Right renal pelvis (tissue), 4 donors: ENCODE measurements at regions not wholly inside any gene's neighbourhood (a gene's known extent, or its start where the extent isn't known, plus 50 kb on each side); places are given as distances from the start of the nearest gene placed in this dataset.
"Not testable (repeated sequence)": the region's sequence is repeated elsewhere in the genome, so short reads cannot be mapped to it uniquely, and the experiment has no call there.

Experiments
- DNase-seq, 4 donors: peaks; one replicate each; pipeline ENCODE4 v3.0.0-alpha.2; 2013; ENCODE audit warnings: low read depth in 4 of 4, low spot score in 3 of 4, missing footprints in 1 of 4

DNA sequence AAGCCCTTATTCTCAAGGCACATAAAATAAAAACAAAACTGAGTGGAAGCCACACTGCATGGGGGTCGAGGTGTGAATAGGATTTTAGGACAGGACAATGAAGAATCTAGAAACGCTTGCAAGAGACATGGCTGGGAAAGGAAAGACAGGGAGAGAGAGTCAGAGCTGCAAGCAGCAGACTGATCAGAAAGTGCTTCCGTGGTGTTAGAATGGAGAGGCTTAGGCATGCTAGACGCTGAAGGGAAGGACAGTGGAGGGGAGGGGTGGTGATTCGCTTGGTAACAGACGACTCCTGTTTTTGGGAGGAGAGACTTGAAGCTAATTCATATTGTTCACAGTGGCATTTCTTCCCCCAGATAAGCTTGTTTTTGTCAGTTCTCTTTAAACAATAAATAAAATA is 173.5 kb downstream of the AIPL1 start:
- DNase-seq, result no peak

DNA sequence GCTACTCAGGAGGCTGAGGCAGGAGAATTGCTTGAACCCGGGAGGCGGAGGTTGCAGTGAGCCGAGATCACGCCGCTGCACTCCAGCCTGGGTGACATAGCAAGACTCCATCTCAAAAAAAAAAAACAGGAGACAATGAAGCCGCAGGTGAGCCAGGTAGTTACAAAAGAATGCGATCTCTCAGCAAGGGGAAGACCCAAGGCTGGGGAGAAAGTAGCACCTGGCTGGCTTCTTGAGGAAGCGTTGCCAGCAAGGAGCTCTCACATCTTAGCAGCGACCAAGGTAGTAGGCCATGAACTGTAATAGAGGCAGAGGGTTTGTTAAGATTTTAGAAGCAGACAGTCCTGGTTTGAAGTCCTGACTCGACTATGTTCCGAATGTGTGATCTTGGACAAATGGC is 175.0 kb downstream of the AIPL1 start:
- no peak for DNase-seq

DNA sequence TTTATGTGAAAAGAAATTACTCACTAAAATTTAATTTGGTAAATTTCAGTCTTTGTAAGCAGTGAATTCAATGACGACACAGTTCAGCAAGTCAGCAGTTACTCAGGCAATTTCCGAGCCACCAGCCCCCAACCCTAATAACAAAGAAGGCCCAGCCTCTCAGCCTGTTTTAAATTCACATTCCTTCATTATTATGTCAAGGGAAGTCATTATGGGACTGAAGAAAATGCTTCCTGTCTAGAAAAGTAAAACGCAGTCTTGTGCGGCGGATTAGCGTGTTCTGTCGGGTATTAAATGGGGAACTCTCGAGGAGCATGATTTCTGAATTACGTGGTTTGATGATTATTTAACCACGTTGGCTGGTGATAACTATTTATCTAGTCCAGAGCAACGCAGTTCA is 177.6 kb downstream of the AIPL1 start:
- peak; percentile 8 to 61 (median 37) for DNase-seq

DNA sequence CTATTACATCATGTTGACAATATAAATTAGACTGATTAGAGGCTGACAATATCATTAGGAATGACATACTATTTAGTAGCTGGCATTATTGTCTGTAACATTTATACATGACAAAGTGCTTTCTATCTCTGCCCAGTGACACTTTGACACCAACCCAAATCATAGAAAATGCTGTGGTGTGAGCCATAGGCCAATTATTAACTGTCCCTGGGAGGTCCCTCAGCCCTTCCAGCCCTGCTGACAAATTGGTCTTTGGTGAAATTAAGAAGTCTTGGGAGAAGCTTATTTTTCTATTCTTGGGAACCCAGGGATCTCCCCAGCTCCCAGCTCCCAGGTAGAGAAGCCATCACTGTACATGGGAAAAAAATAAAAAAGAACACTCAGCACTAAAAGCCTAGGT is 179.6 kb downstream of the AIPL1 start:
- DNase-seq, result no peak

DNA sequence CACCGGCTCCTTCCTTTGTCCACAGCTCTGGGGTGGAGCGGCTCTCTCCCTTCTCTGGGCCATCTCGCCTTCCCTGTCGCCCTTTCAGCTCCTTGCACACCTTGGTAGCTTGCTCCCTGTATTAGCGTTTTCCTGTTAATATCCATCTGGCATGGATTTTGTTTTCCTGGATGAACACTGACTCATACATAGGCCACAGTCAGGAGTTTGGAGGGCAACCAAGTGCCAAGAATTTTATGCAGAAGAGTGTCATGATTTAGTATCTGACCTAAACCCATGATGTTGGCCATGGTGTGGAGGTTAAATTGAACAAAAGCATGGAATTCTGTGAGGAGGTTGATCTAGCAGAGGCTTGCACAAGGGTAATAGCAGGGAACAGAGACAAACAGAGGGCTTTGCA is 180.9 kb downstream of the AIPL1 start:
- DNase-seq, result no peak

DNA sequence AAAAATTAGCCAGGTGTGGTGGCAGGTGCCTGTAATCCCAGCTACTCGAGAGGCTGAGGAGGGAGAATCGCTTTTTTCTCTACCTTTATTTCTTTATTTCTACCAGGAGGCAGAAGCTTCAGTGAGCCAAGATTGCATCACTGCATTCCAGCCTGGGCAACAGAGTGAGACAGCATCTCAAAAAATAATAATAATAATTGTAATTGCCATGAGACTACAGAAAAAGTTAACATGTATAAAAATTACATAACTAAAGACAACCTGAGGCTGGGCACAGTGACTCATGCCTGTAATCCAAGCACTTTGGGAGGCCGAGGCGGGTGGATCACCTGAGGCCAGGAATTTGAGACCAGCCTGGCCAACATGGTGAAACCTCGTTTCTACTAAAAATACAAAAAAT is 181.5 kb downstream of the WSCD1 start:
- not testable (repeated sequence) for DNase-seq

DNA sequence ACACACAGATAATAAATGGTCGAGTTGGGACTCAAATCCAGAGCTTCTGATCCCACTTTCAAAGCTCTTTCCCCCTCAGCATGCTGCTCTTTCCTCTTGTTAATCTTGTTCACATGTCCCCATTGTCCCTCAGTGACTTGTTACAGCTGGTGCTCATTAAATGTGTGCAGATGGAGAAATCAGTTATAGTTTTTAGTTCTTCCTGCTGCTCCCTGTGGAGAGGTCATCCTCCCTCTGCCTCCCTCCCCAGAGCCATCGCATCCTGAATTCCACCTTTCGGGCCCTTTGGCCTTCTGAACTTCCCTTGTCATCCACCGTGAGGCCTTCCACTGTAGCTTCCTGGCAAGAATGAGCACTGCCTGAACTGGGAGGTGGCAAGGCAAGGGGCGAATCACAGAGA is 179.6 kb downstream of the WSCD1 start:
- DNase-seq, result no peak

DNA sequence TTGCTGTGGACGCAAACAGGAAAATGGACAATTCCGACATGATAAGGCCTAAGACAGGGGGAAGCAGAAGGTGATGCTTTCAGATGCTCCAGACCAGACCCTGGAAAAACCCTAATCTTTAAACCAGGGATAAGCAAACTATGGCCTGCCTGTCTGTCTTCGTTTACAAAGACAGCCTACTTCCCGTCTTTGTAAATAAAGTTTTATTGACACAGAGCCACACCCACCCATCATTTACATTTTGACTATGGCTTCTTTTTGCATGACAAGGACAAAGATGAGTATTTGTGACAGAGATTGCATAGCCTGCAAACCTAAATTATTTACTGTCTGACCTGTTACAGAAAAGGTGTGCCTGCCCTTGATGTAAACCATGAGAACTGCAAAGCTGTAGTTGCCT is 177.9 kb downstream of the WSCD1 start:
- DNase-seq, result no peak

DNA sequence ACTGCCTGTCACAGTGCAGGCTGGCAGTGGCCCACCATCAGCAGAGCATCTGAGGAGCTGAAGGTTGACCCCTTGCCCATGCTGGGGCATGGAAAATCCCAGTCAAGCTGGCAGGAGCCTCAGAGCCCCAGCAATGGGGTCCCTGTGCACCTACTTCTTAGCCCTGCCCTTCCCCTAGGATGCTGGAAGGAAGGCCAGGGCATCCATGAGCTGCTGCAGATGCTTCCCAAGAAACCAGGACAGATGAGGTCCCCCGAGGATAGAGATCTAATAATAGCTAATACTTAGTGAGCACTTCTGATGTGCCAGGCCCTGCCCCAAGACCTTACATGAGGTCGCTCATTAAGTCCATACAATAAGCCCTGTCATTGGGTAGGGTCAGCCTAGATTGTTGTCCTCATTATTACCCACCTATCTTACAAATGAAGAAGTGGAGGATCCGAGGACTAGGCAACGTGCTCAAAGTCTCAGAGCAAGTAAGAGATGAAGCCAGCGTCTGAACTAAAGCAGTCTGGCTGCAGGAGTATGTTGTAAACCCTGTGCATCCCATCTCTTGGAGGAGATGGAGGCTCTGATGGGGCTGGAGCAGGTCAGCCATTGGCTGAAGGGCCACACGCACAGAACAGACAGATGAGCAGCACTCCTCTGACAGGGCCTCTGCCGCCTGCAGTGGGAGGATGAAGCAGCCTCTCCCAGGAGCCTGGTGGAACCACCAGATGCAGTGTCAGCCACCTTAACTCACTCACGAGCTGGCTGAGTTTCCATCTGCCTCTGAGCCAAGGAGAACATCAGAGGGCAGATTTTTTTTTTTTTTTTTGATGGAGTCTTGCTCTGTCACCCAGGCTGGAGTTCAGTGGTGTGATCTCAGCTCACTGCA is 175.4 kb downstream of the WSCD1 start:
- no peak for DNase-seq

DNA sequence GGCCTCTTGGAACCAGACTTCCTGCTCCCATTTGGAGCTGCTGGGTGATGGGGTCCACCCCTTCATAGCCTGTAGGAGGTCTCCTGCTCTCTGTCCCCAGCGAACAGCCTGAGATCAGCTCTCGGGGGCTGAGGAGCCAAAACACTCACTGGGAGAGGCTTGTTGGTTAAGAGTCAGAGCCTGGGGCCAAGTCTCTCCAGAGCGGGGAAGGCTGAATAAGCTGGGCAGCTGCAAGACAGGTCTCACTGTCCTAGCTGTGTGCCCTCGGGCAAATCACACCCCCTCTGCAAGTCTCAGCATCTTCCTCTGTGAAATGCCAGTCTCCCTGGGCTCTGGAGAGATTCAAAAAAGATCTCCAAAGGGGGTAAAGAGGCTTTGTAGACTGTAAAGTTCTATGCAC is 174.6 kb downstream of the WSCD1 start:
- no peak for DNase-seq

DNA sequence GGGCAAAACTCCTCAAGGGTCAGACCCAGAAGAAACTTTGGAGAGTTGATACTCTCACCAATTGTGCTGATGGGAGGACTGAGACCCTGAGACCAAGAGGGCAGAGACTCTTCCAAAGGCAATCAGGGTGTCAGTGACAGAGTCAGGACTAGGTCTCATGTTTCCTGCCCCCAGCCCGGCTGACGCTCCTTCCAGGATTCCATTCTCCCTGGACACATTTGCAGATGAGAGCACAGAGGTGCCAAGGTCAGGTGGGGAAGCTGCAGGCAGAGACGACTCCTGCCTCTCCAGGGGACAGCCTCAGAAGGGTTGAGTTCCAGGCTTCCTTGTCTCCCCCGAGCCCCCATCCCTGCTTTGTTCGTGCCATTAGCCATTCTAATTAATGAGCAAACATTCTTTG is 174.1 kb downstream of the WSCD1 start:
- DNase-seq, result no peak

DNA sequence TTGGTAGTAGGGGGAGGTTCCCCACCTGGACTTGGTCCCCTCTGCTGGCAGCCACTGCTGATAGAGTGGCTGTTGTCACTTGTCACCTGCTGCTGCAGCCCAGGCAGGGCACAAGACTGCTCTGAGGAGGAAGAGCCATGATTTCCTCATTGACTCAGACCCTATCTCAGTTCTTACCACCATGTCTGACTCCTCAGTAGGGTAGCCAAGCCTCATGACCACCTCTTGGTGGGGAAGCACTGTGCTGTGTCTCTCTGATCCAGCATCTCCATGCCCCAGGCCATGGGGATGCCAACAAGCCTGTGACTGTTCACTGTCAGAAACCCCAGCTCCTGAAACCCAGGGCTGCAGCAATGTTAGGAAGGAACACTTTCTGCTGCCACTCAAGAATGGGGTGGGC is 173.0 kb downstream of the WSCD1 start:
- DNase-seq, result no peak

DNA sequence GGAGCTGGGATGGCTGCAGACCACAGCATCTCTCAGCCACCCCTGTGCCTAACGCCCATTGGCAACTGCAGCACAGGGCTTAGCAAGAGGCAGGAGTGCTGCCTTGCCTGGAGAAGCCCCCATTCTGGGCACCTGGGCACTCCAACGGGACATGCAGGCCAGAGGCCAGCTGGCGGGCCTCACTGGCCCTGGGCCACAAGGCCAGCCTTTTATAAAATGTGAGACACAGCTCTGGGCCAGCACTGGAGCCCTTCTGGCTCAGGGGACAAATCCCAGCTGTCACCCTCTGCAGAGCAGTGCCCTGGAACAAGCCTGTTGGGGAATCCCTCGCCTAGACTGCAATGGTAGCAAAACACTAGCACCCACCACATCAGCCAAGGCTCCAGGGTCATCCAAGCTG is 171.8 kb downstream of the WSCD1 start:
- DNase-seq, result no peak

DNA sequence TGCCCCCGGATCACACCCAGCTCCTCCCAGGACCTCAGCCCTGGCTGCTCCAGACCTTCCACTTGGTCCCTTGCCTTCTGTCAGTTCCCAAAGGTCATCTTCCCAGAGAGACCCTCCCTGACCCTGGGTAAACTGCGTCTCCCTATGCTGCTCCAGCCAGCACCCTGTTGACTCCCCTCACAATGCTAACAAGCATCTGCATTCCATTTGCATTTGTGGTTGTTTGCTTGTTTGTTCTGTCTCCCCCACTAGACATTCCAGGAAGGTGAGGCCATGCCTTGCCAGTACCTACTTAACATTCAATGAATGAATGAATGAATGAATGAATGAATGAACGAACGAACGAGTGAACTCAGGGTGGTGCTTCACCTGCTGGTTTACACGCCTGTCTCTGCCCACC is 171.2 kb downstream of the WSCD1 start:
- no peak for DNase-seq

DNA sequence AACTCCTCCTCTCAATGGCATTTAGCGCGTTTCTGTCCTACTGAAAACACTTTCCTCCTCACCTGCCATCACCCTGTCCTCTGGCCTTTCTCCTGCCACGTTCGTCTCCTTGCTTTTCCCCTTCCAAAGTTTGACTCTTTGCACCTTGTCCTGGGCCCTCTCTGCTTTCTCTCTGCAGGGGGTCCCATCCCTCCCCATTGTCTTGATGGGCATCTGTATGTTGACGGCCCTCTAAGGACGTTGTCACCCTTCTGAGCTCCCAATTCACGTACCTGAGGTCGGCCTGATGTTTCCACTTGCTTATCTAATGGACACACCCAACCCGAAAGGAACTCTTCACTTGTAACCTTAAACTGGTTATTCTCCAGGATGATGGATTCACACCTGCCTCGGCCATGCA is 170.4 kb downstream of the WSCD1 start:
- no peak for DNase-seq

DNA sequence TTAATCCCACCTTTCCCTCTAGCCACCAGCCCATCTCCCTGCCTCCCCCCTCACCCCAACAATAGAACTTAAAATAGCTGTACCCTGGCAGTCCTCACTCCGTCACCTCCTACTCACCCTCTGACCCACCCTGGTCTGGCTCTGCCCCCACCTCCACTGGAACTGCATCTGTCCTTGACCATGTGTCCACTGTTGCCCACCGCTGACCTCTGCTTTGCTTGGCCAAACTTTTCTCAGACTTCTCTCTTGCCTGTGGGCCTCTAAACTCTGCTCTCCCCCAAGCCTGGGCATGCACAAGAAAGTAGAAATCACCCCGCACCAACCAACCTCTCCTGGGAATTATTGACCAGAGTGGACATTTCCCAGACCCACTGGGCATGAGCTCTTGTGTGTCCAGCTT is 169.8 kb downstream of the WSCD1 start:
- DNase-seq, result no peak

DNA sequence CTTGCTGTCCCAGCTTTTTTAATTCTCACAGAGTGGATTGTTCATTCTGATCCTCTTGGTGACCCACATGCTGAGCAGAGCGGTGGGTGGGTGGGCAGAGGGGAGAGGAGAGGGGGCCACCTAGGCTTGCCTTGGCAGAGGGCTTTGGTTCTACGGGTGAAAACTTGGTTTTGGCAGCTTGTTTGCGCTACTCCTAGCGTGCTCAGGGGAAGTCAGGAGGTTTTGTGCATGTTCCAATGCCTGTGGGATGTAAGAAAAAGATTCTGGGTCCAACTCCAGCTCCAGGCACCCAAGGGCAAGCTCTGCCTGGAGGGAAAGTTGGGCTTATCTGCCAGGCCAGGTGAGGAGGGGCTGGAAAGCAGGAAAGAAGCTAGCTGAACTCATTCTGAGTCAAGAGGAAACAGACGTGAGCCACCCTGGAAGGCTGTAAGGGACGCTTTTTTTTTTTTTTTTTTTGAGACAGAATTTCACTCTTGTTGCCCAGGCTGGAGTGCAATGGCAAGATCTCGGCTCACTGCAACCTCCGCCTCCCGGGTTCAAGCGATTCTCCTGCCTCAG is 169.1 kb downstream of the WSCD1 start:
- no peak for DNase-seq

DNA sequence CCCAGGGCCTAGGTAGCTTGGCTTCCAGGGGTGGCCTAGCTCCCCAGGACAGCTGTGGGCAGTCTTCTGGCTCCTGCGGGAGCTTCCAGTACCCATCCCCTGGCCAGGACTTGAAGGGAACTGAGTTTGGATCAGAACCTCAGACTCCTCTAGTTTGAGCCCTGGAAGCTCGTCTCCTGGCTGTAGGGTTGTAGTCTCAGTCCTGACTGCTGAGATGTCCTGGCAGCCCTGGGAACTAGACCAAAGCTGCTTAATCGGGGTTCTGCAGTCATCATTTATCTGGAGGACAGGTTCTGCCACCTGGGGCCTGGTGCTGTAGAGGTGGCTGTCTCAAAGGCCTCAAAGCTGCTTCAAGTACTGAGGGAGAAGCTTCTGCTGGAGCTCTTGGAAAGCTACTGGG is 163.7 kb downstream of the WSCD1 start:
- no peak for DNase-seq

DNA sequence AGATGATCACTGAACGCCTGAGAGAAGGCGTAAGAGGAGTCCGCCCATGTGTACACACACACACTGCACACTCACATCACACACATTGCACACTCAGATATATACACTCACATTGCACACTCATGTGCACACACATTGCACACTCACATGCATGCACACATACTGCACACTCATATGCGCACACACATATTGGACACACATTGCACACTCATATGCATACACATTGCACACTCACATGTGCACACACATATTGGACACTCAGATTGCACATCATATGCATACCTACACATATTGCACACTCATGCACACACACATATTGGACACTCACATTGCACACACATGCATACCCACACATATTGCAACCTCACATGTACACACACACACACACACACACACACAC is 163.2 kb downstream of the WSCD1 start:
- no peak for DNase-seq

DNA sequence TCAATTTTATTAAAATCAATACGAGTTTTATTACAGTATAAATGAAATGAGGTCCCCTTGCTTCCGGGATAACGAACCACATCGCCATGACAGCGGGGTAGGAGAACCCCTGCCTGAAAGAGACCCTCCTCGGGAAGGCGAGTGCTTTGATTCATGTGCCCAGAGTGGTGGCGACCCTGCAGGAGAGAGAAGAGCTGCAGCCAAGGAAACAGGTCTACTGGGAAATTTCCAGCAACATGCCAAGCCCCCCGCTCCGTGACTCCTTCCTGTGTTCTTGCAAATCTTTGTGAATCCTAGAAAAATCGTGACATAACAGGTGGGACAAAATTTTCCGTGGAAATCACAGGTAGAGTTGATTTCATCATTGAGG is 162.5 kb downstream of the WSCD1 start:
- no peak for DNase-seq

DNA sequence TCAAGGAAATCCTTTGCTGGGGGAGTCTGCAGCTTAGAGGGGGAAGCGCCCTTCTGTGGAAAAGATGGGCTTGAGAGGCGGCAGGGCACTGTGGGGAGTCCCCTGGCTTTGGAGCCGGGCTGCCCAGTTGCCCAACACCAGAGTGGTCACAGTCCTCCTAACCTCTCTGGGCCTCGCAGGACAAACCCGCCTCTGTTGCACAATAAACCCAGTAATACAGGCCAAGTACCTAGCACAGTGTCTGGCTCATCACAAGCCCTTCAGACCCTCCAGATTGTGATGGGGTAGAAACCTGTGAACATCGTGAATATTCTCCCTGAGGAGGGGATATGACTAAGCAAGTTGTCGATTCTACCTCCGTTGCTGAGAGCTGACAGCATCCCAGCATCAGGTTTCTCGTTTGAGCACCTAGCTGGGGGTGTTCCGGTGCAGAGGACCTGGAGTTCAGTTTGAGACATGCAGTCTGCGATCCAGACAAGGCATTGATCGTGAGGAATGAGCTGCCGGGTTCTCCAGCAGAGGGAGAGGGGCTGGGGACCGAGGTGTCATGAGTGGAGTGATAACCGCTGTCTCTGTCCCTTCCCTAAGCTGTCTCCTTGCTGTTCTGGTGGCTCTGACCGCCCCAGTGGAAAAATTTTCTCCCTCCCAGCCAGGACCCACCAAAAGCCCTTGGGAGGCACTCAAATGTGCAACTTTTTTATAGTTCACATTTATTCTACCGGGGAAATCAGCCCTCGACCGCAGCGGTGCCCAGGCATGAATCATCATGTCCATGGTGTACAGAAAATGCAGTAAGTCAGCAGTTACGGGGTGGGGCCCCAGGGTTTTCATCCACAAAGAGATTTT is 161.9 kb downstream of the WSCD1 start:
- no peak for DNase-seq

DNA sequence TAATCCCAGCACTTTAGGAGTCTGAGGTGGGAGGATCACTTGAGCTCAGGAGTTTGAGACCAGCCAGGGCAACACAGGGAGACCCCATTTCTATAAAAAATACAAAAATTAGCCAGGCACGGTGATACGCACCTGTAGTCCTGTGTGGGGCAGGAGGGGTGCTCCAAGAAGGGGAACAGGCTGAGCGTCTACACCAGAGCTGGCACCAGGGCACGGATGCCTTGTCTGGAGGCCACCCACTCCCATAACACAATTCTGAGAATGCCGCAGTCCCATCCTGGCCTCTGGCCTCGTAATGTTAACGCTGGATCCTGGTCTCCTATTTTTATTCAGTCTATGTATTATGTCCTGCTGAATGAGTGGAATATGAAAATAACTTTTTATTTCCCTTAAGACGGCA is 161.3 kb downstream of the WSCD1 start:
- DNase-seq, result no peak
